Rectal smooth muscle tissue (tissue), 1 donor: ENCODE measurements at regions not wholly inside any gene's neighbourhood (a gene's known extent, or its start where the extent isn't known, plus 50 kb on each side); places are given as distances from the start of the nearest gene placed in this dataset.
"Not testable (repeated sequence)": the region's sequence is repeated elsewhere in the genome, so short reads cannot be mapped to it uniquely, and the experiment has no call there.

Experiments
- H3K27ac ChIP-seq: one replicate; pipeline ENCODE4 v1.7.0; 2013; ENCODE audit warnings: low read depth, low read length, inconsistent platforms
- H3K27me3 ChIP-seq: one replicate; pipeline ENCODE4 v1.7.0; 2013; ENCODE audit warnings: low read length; ENCODE audit not compliant: control insufficient read depth, insufficient read depth
- H3K36me3 ChIP-seq: one replicate; pipeline ENCODE4 v1.7.0; 2013; ENCODE audit warnings: low read length; ENCODE audit not compliant: control insufficient read depth, insufficient read depth
- H3K4me1 ChIP-seq: one replicate; pipeline ENCODE4 v1.7.0; 2013; ENCODE audit warnings: low read length; ENCODE audit not compliant: control insufficient read depth, insufficient read depth
- H3K4me3 ChIP-seq: one replicate; pipeline ENCODE4 v1.7.0; 2013; ENCODE audit warnings: low read length
- H3K9ac ChIP-seq: one replicate; pipeline ENCODE4 v1.7.0; 2013; ENCODE audit warnings: low read length

DNA sequence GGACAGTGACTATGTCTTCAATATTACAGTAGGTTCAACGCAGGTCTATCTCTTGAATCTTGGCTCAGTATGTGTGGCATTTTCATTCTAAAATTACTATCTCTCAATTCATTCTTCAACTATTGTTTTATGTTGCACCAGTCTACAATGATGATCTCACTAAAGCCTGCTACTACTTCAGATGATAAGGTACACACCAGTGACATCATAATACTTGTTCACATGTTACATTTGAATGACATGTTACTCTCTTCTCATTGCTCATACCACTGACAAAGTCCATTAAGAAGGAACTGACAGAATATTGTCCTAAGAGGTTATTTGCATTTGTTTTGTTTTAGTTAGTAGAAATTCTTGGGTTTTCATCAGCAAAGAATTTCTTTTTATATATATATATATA lies 165.2 kb upstream of the ST8SIA4 start:
- Histone ChIP-seq H3K27me3 (no peaks in the 10 kb centered on the region), H3K9ac (no peak overlapping the region), H3K36me3 (no peaks in the 10 kb centered on the region), H3K4me3 (no peak overlapping the region), H3K27ac (no peak overlapping the region), H3K4me1 (no peaks in the 10 kb centered on the region)

DNA sequence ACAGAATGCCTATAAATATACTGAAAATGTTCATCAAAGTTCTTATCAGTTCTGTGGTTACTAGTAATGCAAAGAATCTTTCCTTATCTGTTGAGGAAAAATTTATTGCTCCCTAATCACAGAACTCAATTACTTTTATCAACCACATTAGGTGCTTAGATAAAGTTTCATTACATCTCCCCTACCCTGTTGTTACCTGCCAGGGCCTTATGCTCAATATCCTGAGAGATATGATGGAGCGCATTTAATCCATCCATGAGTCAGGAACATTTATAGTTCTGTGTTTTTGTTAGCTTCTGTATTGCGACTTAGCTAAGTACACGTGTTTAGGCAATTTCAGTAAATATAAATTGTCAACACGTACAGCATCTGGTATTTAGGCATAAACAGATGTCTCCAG lies 164.3 kb upstream of the ST8SIA4 start:
- Histone ChIP-seq H3K4me1 (no peaks in the 10 kb centered on the region), H3K9ac (no peak overlapping the region), H3K27me3 (no peaks in the 10 kb centered on the region), H3K27ac (no peak overlapping the region), H3K36me3 (no peaks in the 10 kb centered on the region), H3K4me3 (no peak overlapping the region)

DNA sequence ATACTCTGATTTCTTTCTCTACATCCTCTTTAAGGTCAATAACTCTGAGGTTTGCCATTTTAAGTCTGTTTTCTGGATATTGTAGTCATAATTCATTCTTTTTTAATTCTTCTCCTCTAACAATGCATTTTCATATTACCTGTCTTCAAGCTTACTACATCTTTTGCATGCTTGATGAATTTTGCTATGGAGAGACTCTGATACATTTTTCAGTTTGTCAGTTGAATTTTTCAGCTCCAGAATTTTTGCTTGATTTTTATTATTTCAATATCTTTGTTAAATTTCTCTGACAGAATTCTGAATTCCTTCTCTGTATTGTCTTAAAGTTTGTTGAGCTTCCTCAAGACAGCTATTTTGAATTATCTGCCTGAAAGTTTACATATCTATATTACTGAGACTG lies 159.8 kb upstream of the ST8SIA4 start:
- Histone ChIP-seq H3K36me3 (no peaks in the 10 kb centered on the region), H3K9ac (no peak overlapping the region), H3K4me1 (no peaks in the 10 kb centered on the region), H3K27me3 (no peaks in the 10 kb centered on the region), H3K27ac (no peak overlapping the region), H3K4me3 (no peak overlapping the region)

DNA sequence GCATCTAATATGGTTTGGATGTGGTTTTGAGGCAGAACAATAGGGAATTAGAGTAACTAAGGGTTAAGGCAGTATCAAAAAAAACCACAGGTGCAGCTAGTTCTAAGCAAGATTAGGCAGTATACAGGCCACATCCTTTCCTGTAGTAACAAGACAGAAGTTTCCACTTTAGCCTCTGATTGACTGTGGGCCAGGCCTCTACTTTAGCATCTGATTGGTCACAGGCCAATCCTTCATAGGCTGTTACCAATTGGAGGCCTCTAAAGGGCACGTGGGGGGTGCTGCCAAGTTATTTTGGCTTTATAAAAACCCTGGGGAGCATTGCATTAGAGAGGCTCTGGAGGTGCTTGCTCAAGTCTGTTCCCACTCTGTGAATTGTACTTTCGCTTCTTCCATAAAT lies 144.1 kb upstream of the ST8SIA4 start:
- Histone ChIP-seq H3K36me3 (no peaks in the 10 kb centered on the region), H3K9ac (no peak overlapping the region), H3K27ac (no peak overlapping the region), H3K27me3 (no peaks in the 10 kb centered on the region), H3K4me3 (no peak overlapping the region), H3K4me1 (no peaks in the 10 kb centered on the region)

DNA sequence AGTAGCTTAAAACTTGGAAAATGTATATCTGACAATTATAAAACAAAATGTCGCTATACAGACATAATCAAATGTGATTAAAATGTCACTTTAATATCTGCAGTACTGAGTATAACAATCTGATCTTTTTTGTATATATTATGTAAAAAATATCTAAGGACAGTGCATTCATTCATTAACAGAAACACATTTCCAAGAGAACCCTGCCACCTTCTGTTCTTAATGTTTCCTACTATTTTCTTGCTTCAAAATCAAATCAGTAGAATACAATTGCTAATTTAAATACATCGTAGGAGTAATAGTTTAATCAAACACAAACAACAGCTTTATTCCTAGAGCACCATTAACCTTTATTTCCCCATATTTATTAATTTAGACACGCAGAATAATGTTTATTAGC lies 142.6 kb upstream of the ST8SIA4 start:
- Histone ChIP-seq H3K4me3 (no peak overlapping the region), H3K27ac (no peak overlapping the region), H3K36me3 (no peaks in the 10 kb centered on the region), H3K27me3 (no peaks in the 10 kb centered on the region), H3K9ac (no peak overlapping the region), H3K4me1 (no peaks in the 10 kb centered on the region)

DNA sequence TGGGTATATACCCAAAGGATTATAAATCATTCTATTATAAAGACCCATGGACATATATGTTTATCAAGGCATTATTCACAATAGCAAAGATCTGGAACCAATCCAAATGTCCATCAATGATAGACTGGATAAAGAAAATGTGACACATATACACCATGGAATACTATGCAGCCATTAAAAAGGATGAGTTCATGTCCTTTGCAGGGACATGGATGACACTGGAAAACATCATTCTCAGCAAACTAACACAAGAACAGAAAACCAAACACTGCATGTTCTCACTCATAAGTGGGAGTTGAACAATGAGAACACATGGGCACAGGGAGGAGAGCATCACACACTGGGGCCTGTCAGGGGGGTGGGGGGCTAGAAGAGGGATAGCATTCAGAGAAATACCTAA lies 136.9 kb upstream of the ST8SIA4 start:
- H3K9ac ChIP-seq, H3K27ac ChIP-seq, H3K4me3 ChIP-seq, H3K36me3 ChIP-seq, H3K27me3 ChIP-seq, H3K4me1 ChIP-seq: not testable (repeated sequence)

DNA sequence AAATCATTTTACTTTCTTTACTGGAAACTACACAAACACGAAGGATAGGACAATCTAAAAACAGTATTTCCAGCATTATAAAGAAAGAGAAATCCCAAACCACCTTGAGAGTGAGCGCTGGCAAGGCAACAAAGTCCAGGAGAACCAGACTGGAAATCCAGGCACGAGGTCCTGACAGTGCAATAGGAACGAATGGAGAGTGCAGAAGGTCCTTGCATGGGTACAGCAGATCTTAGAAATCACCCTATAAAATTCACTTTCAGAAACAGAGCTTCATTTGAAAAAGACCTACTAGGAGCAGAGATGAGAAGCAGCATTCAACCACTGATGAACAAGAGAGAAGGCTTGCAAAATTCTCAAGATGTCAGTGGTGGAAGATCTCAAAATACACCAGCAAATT lies 133.7 kb upstream of the ST8SIA4 start:
- no peaks in the 10 kb centered on the region for H3K4me1 ChIP-seq
- H3K36me3 ChIP-seq = no peaks in the 10 kb centered on the region
- no peak overlapping the region for H3K27ac ChIP-seq
- no peaks in the 10 kb centered on the region for H3K27me3 ChIP-seq
- H3K4me3 ChIP-seq = no peak overlapping the region
- no peak overlapping the region for H3K9ac ChIP-seq

DNA sequence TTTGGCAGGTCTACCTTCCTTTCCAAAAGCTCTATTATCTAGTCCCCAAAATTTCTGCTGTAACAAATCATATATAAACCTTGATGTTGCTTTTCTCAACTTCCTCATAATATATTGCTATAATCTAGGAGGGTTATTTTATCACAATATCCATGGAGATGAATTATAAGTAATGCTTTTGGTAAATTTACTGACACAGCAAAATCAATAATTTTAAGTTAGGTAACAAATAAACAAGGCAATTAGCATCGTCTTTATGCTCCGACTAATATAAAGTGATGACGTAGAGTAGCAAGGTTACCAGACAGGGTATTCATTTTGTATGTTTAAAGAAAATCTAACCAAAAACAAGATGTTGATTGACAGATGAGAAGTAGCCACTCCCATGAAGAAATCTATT lies 132.3 kb upstream of the ST8SIA4 start:
- no peaks in the 10 kb centered on the region for H3K4me1 ChIP-seq
- no peaks in the 10 kb centered on the region for H3K27me3 ChIP-seq
- no peak overlapping the region for H3K4me3 ChIP-seq
- no peaks in the 10 kb centered on the region for H3K36me3 ChIP-seq
- no peak overlapping the region for H3K27ac ChIP-seq
- H3K9ac ChIP-seq = no peak overlapping the region

DNA sequence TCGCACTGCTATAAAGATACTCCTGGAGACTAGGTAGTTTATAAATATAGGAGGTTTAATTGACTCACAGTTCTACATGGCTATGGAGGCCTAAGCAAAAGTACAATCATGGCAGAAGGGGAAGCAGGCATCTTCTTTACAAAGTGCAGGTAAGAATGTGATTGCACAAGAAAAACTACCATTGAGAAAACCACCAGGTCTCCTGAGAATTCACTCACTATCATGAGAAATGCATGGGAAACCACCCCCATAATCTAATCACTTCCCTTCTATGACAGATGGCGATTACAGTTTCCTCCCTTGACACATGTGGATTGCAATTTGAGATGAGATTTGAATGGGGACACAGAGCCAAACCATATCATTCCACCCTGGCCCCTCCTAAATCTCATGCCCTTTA lies 121.2 kb upstream of the ST8SIA4 start:
- H3K4me3 ChIP-seq = no peak overlapping the region
- no peaks in the 10 kb centered on the region for H3K4me1 ChIP-seq
- no peak overlapping the region for H3K9ac ChIP-seq
- H3K27ac ChIP-seq = no peak overlapping the region
- H3K36me3 ChIP-seq = no peaks in the 10 kb centered on the region
- H3K27me3 ChIP-seq = no peaks in the 10 kb centered on the region

DNA sequence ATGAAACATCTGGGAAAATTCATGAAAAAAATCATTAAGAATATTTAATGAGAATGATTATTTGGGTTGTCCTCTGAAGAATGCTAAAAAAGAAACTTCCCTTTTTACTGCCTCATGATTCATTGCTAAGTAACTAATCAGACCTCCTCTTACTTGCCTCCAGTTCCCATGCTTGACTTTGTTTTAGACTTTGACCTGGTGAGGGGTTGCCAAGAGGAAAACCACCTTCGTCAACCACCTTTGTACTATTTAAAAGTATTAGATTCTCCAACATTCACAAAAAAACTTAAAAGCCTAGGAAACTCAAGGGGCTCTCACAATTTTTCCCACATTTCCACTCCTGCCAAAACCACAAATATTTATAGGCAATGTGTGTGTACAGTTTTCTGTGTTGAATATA lies 115.2 kb upstream of the ST8SIA4 start:
- Histone ChIP-seq H3K4me3 (no peak overlapping the region), H3K4me1 (no peaks in the 10 kb centered on the region), H3K36me3 (no peaks in the 10 kb centered on the region), H3K27me3 (no peaks in the 10 kb centered on the region), H3K27ac (no peak overlapping the region), H3K9ac (no peak overlapping the region)

DNA sequence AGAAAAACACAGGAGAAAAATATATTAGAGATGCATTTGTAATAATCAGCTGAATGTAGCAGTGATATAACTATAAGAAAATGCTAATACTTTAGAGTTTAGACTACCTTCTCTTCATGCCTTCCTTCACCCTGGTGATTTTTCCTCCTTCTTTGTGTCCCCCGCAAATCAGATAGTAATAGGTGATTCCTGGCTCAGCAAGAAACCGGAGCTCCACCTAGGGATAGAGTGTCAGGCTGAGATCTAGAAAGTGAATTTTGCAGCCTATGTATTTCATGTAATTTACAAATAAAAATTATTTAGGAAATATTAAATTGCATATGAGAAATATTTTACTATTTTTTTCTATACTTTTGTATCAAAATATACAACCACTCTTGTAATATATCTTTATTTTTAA lies 109.8 kb upstream of the ST8SIA4 start:
- Histone ChIP-seq H3K27ac (no peak overlapping the region), H3K36me3 (no peaks in the 10 kb centered on the region), H3K9ac (no peak overlapping the region), H3K4me3 (no peak overlapping the region), H3K4me1 (no peaks in the 10 kb centered on the region), H3K27me3 (no peaks in the 10 kb centered on the region)

DNA sequence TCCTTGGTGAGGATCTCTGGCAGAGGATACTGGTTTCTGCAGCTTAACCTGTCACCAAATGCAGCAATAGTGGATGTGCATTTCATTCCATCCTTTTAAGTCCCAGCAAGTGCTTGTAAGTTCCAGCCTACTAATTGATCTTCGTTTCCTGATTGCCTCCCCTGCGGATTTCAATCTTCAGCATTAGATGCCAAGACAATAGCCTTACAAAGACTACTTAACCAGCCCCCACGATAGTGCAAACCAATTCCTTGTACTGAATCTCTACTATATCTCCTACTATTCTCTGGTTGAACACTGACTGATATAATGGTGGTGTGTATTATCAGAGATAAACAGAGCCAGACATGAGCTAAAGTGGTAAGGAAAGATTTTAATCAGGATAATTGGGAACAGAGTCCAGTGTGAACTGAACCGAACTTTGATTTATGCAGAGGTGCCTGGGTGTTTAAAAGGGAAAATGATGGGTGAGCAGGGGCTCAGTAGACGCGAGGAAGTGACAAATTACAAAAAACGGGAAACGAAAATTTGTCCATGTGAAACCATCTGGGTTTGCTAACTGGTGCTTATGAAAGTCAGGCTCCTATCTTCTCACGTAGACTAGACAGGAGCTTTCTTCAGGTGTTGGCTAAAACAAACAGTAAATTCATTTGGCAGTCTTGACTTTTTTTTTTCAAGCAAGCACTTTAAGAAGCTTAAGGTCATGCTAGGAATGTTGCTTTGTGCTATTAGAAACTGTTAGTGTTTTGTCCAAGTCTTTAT lies 106.9 kb upstream of the ST8SIA4 start:
- H3K36me3 ChIP-seq = no peaks in the 10 kb centered on the region
- no peak overlapping the region for H3K4me3 ChIP-seq
- H3K27me3 ChIP-seq = no peaks in the 10 kb centered on the region
- no peak overlapping the region for H3K9ac ChIP-seq
- no peaks in the 10 kb centered on the region for H3K4me1 ChIP-seq
- H3K27ac ChIP-seq = no peak overlapping the region

DNA sequence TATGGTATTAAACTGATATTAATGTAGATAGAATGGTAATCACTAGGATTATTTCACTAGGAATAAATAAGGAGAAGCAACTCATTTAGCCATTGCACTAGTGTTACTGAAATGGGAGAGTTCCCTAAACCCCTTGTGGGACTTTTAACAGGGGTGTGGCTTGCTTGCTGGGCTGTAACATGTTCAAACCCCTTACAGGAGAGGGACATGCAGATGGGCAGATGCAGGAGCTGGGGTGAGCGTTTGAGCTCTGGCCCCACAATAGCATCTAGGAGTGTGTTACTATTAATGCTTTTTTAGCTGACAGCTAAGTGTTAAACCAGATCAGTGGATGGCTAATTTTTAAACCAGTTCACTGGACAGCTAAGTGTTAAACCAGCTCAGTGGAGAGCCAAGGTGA lies 89.3 kb upstream of the ST8SIA4 start:
- H3K27me3 ChIP-seq = no peaks in the 10 kb centered on the region
- no peak overlapping the region for H3K9ac ChIP-seq
- H3K4me1 ChIP-seq = no peaks in the 10 kb centered on the region
- no peak overlapping the region for H3K4me3 ChIP-seq
- no peaks in the 10 kb centered on the region for H3K36me3 ChIP-seq
- no peak overlapping the region for H3K27ac ChIP-seq
